Hematopoietic multipotent progenitor cell treated with erythropoietin and hydrocortisone succinate and interleukin-3 and kit ligand, for 17 days (in vitro differentiated cells): ENCODE measurements at regions not wholly inside any gene's neighbourhood (a gene's known extent, or its start where the extent isn't known, plus 50 kb on each side); places are given as distances from the start of the nearest gene placed in this dataset.
A peak's percentile ranks its signal among the peaks of the same experiment; 100 is the strongest.
"Not testable (repeated sequence)": the region's sequence is repeated elsewhere in the genome, so short reads cannot be mapped to it uniquely, and the experiment has no call there.

Experiments
- DNase-seq: peaks from one replicate; pipeline ENCODE4 v3.0.0-alpha.2; 2015; ENCODE audit warnings: low spot score

DNA sequence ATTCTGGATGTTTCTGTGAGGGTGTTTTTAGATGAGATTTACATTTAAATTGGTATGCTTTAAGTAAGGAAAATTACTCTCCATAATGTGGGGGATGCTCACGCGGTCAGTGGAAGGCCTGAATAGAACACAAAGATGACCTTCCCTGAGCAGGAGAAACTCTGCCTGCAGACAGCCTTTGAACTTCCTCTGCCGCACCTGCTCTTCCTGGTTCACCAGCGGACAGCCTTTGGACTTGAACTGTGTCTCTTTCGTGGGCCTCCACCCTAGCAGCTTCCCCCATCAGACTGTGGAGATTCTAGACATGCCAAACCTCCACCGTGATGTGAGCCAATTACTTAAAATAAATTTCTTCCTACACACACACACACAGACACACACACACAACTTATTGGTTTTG is 210.7 kb downstream of the EFCAB11 start:
- no peak for DNase-seq

DNA sequence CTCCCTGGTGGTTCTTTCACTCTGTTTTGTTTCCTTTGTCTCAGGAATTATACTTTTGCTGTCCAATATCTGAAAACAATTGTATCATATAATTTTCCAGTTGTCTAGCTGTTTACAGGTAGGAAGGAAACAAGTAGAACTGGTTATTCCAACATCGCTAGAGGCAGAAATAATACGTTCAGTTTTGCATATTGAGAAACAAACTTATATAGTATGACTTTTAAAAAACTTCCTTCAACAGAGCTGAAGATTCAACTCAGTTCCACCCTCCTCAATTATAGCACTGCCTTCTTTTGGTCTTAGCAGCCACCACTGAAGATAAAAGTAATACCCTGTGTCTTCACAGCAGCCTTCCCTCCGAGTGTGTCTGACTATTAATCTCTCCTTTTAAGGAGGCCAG is 214.3 kb downstream of the EFCAB11 start:
- no peak for DNase-seq

DNA sequence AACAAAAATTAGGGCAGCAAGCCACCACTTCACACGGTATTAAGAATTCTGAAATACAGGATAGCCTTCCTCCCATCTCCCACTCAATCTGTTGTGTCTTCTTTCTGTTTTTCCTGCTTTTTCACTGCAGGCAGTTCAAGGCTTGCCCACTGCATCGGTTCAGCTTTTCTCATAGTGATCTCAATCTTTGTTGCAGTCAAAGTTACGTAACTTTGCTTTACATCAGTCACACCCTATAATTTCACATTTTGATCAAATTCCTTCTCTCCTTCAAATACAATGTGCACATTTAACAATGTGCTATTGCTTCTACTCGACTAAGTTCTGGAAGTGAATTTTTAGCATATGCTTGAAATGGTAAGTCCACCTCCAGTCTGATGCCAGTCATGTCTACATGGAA is 217.6 kb downstream of the EFCAB11 start:
- no peak for DNase-seq

DNA sequence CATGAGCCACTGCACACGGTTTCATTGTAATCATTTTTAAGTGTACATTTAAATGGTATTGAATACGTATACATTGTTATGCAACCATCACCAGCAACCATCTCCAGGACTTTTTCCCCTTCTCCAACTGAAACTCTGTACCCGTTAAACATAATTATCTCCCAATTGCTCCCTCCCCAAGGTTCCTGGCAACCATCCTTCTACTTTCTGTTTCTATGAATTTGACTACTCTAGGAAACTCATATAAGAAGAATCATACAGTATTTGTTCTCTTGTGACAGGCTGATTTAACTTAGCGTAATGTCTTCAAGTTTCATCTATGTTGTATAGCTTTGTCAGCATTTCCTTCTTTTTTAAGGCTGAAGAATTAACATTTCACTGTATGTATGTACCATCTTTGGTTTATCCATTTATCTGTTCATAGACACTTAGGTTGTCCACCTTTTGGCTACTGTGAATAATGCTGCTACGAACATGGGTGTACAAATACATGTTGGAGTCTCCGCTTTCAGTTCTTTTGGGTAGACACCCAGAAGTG is 223.1 kb downstream of the EFCAB11 start:
- no peak for DNase-seq

DNA sequence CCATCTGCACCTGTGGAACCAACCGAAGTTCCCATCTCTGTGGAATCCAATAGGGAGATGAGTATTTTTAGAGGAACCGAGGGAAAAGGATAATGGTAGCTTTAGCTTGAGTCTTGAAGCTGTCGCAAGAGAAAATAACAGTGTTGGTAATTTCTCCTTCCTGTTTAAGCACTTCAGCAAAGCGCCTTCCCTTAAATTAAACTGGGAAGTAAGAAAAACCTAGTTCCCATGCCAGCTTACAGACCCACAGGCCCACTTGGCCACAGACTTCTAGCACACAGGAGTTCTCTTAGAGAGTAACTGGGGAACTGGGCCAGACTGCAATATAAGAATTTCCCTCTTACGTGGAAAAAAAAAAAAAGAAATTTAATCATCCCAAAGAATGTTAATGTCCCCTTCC is 223.8 kb downstream of the EFCAB11 start:
- no peak for DNase-seq

DNA sequence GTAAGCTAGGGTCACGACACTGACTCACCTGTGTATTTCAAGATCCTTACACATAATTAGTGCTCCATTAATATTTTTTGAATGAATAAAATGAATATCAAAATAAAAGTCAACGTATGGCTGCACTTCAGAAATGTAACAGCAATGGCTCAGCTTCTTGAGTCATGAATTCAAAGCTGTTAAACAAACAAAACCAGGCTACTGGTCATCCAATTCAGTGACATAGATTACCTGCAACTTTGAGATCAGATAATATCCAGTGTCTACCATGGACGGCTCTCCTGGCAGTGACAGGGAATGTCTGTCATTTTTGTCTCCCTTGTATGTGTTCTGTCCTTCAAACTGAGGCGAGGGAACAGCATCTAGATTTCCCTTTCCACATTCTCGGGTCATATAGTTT is 225.6 kb downstream of the EFCAB11 start:
- no peak for DNase-seq

DNA sequence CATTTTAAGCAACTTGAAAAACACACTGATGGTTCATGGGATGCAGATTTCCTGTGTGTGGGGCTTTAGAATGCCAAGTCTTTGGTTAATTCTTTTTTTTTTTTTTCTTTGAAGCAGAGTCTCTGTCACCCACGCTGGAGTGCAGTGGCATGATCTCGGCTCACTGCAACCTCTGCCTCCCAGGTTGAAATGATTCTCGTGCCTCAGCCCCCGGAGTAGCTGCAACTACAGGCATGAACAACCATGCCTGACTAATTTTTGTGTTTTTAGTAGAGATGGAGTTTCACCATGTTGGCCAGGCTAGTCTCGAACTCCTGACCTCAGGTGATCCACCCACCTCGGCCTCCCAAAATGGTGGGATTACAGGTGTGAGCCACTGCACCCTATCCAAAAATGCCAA is 228.3 kb downstream of the EFCAB11 start:
- not testable (repeated sequence) for DNase-seq

DNA sequence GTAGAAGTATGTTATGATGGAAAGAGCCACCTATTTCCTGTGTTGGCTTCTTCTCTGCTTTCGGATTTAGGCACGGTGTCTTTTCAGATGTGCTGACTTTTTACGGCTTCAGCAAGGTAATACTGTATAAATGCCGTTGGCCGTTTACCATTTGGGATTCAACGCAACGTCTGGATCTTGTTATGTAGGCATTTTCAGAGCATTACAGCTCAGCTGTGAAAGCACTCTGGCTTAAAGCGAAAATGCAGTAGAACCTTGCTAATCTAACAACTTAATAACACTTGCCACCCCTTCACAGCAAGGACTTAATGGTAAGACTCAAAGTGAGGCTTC is 229.9 kb downstream of the EFCAB11 start:
- no peak for DNase-seq

DNA sequence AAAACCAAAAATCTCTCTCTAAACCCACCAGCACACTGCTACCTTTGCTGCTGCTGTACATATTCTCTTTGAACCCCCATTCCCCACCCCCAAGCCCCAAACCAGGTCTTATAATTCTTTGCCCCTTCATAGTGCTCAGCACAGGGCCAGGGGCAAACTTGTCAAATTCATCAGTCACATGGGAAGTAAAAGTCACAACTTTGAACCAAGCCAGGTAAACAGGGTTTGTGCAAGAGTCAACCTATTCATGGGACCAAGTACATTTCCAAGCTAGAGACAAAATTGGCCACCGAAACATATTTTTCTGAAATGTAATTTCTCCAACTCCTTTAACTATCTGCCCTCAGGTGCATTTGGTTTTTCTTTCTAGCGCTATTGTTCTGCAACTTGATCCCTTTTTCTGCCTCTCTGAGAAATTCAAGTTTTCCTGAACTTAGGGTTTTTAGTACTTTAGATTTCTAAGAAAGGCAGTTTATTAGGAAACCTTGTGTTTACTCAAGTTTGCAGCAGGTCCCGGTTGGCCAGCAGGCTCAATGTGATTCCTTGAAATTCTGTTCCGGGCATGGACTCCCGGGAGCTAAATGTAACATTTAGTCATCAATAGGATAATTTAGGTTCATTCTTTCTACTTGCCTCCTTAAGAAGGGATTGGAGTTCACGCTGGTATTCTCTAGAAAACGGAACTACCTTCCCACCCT is 230.5 kb downstream of the EFCAB11 start:
- DNase-seq = no peak

DNA sequence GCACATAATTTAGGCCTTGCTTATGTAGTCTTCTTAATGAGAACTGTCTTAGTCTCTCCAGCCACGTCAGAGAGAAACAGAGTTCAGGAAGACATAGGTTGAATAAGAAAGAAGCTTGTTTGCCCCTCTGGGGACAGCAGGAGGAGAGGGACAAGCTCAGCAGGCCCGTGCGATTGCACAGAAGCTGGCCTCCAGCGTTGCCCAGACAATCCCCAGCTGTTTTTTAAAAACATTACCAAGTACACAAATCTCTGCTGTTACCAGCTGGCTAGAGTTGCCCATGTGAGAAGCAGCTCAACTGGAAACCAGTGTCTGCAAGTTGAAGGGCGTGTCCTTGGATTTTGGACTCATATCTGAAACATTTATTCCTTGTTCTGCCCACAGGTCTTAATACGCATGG is 232.6 kb downstream of the EFCAB11 start:
- no peak for DNase-seq

DNA sequence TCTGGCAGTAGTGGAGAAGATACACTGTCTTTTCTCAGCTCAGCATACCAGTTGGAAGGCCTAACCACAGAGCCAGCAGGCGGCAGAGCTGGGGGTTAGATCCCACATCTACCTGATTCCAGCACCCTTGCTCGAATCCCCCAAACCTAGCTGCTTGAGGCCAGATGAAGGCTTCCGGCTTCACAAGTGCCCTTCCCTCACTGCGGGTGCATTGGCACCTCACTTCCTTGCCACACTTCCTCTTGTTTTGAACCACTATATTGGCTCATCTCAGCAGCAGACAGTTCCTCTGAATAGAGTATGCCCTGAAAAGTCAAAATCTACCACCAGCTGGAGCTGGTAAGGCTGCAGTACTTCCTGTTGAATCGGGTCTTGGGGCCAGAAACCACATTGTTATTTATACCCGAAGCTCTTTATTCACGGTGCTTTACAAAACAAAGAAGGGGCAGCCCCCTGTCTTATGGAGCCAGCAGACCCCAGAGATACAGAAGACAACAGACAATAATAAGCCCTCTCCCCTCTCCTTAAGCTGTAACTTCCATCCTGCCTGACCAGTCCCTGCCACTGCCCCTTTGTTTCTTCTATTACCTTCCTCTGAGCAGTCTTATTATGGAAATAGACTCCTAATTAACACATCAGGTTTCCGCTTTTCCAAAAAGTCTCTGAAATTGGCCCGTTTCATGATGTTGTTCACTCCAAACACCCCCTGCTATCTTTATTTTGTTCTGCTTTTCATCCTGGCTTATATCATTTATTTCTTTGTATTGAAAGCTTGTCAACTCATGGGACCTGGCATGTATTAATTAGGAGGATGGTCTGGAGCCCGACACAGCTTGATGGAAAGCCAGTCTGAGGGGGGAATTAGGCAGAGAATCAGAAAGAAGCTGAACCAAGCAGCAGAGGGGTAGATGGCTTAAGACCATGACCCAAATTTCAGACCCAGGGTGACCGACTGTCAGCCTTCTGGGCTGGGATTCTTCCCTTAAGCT is 233.5 kb downstream of the EFCAB11 start:
- no peak for DNase-seq

DNA sequence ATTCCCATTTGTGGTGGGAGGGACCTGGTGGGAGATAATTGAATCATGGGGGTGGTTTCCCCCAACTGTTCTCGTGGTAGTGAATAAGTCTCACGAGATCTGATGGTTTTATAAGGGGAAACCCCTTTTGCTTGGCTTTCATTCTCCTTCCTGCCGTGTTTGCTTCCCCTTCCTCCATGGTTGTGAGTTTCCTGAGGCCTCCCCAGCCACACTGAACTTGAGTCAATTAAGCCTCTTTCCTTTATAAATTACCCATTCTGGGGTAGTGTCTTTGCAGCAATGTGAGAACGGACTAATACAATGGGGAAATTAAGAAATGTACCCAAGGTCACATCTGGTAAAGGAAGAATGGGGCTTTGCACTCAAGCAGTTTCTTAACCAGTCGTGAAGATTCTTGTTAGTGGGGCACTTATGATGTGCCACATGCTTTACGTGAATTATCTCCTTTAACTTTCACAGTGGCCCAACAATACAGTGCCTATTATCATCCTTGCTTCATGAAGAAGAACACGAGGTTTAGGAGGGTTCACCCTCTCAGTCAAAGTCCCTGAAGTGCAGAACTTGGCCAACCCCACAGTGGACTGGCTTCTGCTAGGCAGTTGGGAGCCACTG is 234.3 kb downstream of the EFCAB11 start:
- no peak for DNase-seq

DNA sequence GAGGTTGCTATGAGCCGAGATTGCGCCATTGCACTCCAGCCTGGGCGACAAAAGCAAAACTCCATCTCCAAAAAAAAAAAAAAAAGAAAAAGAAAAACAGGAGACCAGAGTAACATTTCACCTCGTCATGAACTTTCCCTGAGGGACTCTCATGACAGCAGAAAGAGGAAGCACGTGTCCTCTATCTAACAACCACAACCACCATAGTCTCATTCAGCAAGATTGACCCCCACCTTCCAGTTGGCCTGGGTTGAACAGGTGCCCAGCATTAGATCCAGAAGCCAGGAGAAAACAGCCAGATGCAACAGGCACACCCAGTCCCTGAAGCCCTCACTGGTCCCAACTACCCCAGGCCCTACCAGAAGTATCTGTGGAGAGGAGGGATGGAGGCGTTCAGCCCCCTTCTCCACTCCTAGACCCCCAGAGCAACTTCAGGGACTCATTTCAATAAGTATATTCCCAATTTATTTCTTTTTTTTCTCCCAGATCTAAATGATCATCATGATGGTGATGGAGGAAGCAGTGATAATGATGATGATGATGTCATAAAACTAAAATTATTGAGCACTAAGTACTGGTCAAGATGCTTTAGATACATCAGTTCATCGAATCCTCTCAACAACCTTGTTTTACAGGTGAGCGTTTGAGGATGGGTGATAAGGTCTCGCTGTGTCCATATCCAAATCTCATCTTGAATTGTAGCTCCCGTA is 235.0 kb downstream of the EFCAB11 start:
- DNase-seq = no peak

DNA sequence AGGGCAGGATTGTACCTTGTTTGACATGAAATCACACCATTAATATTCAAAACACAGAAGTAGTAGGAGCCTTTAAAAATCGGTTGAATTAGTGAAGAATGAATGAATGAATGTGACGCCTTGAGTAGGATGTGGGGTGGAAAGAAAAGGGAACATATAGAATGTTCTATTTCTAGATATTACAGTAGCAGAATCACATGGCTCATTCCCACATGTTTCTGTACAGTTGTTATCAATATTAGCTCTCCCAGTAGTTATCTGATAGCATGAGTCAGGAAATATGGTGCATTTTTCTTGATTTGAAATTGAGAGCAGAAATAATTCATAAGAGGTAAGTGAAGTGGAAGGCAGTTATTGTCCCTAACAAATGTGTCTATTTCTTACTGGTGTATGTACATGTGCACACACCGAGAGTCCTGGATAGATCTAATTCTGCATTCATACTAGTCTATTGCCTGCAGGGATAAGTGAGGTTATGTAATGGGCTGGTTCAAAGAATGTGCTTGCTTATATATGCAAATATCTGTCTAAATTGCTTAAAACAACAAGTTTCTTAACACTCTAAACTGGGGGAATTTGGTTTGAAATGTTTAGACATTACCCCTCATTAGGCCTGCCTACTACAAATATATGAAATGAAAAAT is 245.4 kb downstream of the EFCAB11 start:
- DNase-seq = no peak

DNA sequence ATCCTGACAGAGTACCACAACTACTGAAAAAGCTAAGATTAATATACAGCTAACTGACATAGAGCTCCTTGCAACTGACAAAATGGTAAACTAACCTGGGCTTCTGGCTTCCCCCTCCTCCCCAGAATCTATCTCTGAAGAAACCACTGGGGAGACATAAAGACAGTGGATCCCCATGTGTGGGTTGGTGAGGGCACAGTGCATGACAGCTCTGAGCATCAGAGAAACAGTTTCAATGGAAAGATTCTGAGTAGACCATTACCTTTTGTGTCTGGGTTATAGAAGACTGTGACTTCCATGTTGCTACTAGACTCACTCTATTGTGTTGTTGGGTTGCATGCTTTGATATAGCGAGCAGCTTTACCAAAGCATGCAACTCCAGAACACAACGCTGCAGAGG is 247.4 kb downstream of the EFCAB11 start:
- DNase-seq = no peak

DNA sequence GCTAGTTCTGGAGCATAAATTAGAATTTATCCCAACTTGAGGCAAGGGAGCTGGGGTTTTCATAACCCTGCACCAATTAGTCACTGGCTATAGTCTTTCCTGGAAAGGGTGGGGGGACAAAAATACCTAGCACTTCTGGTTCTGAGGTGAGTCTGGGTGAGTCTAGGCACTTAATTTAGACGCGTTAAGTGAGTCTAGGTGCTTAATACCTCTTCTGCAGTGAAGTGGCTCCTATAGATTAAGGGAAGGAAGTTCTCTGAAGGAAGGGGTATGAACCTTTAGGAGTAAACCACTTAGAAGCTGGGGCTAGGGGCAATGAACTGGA is 251.7 kb downstream of the EFCAB11 start:
- no peak for DNase-seq

DNA sequence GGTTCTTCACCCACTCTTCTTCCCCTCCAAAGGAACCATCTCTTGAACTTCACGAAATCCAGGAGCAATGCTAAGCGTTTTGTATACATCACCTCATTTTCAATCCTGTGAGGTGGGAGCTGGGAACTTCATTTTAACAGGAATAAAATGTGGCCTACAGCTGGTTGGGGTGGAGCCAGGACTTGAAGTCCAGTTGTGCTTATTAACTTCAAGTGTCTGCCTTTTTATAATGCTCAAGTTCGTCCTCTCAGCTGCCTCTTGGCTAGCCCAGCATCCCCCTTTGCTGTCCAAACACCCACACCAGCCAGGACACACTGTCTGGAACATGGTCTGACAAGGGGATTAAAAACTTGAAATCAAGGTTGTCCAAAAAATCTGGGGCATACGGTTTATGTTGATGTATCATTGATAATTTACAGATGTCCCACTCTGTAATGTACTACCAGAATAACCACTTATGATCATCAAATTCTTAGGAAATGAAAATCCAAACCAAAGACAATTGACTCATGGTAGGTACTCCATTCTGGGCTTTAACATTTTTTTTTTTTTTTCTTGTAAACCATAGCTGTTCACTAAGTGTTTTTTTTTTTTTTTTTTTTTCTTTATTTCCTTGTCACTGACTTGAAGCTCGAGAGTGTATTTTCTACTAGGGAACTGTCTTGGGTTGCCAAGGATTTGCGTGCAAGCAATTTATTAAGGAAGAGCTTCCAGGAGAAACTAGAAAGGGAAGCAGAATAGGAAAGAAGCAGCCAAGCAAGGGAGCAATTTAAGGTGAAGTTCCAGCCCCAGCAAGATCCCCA is 252.3 kb downstream of the EFCAB11 start:
- no peak for DNase-seq

DNA sequence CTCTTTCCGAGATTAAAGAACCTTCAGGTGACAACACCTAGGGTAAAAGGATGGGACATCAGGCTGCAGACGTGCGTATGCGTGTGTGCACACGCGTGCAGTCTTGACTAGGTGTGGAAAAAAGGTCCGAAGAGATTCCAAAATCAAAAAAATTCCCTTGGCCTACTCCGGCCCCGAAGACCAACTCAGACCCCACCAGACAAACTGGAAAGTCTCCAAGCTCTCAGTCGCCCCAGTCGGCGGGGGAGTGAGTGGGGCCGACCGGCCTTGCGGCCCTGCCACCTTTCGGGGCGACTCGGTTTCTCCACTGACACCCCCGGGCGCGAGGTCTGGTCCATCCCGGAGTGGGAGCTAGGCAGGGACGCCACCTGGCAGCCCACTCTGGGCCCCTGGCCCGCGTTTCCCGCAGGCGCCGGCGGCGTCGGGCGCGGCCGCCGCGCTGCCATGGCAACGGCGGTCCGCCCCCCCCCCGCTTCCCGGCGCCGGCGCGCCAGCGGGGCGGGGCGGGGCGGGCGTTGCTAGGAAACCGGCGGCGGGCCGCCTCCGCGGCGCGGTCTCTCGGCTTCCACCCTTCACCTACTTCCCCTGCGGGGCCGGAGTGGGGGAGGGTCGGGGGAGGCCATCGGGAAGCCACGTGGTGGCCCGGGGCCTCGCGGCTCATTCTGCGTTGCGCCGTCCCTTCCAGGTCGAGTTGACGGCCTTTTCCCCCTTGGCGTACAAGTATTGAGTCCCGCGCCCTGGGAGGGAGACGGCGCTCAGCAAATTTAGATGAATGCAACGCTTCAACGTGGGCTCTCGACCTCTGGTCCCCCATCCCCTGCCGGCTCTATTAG is 253.1 kb downstream of the EFCAB11 start:
- DNase-seq = peak; percentile 45

DNA sequence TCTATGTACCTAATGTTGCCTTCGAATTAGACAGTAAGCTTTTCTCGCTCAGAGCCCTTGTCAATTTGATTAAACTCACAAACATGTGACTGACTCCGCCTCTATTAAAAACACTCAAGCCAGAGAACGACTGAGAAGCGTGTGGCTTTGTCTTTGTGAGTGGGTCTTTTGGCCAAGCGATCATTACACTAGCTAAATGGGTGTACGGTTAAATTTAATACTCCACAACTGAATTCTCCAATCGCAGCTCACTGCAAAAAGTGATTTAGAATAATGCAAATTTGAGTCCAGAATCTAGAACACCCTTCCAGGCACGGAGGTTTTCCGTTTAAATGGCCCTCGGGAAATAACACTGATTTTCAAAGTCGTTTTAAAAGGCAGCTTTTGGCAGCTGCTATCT is 253.7 kb downstream of the EFCAB11 start:
- no peak for DNase-seq

DNA sequence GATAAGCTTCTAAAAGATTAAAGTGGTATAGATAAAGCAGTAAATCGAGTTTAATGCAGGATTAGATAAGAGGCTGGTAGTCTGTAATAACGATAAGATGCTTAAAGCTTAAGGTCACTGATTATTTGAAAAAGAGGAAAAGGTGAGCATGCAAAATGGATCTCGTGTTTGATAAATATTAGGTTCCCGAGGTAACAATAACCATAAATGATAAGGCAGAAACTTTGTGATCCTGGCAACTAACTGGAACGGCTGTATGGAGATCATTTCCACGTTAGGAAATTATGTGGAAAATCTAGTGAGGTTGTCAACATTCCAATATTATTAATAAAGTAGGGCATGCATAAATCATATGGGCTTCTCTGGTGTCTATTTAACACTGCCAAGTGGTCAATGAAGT is 255.5 kb downstream of the EFCAB11 start:
- DNase-seq = no peak
